NCI-H2196 treated with DMSO at 0.1 percent for 48 hours (cell line): ENCODE measurements at regions not wholly inside any gene's neighbourhood (a gene's known extent, or its start where the extent isn't known, plus 50 kb on each side); places are given as distances from the start of the nearest gene placed in this dataset.
"Not testable (repeated sequence)": the region's sequence is repeated elsewhere in the genome, so short reads cannot be mapped to it uniquely, and the experiment has no call there.

Source experiments
- DNase-seq: peaks from one replicate; lab custom pipeline; 2025; ENCODE audit not compliant: unreplicated experiment; lab: John Stamatoyannopoulos, UW

DNA sequence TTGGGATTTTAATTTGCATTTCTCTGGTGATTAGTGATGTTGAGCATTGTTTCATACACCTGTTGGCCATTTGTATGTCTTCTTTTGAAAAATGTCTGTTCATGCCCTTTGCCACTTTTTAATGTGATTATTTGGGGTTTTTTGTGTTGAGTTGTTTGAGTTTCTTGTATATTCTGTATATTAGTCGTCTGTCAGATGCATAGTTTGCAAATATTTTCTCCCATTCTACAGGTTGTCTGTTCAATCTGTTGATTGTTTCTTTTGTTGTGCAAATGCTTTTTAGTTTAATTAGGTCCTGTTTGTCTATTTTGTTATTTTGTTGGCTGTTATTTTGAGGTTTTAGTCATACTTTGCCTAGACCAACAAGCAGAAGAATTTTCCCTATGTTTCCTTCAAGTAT, 164.0 kb upstream of the CXADR start:
- no peak for DNase-seq

DNA sequence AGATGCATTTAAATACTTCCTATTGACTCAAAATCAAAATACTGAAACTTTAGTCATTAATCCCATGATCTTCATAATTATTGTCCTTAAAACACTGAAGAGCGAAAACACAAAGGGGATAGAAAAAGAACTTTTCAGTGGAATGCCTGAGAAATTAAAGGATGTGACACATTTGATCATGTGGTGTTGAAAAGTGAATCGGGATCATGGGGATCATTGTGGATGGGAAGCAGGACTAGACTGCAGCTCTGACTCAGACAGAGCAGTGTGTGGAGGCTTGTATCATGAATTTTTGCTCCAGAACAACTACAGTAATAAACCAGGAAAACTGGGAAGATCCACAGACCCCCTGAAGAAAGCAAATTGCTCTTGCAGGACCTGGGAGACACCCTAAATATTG, 161.1 kb upstream of the CXADR start:
- no peak for DNase-seq

DNA sequence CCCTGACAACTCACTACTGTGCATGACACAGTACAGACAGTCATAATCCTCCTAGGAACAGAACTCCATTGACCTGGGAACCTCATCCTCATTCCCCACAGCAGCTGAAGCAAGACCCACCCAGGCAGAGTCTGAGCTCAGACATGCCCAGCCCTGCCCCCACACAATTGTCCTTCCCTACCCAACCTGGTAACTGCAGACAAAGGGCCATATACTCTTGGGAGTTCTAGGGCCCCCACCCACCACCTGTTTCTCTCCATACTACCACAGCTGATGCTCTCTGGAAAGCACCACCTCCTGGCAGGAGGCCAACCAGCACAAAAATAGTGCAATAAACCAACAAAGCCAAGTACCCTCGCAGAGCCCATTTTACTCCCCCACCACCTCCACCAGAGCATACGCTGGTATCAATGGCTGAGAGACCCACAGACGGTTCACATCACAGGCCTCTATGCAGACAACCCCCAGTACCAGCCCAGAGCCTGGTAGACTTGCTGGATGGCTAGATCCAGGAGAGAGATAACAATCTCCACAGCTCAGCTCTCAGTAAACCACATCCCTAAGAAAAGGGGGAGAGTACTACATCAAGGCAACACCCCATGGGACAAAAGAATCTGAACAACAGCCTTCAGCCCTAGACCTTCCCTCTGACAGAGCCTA, 159.7 kb upstream of the CXADR start:
- no peak for DNase-seq

DNA sequence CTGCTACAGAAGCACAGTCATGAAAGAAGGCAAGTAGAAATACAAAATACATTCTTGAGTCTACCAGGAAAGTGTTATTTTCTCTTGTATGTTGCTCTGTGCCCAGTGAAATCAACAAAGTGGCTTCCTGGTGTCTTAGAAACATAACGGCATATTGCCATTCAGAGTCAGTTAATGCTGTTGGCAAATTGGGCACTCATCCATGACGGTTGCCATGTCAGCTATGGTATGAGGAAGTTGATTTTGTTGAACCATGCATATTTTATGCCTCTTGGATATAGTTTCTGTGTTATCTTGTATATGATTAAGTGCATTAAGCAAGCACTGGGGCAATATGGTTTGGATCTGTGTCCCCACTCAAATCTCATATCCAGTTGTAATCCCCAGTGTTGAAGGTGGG, 153.1 kb upstream of the CXADR start:
- no peak for DNase-seq

DNA sequence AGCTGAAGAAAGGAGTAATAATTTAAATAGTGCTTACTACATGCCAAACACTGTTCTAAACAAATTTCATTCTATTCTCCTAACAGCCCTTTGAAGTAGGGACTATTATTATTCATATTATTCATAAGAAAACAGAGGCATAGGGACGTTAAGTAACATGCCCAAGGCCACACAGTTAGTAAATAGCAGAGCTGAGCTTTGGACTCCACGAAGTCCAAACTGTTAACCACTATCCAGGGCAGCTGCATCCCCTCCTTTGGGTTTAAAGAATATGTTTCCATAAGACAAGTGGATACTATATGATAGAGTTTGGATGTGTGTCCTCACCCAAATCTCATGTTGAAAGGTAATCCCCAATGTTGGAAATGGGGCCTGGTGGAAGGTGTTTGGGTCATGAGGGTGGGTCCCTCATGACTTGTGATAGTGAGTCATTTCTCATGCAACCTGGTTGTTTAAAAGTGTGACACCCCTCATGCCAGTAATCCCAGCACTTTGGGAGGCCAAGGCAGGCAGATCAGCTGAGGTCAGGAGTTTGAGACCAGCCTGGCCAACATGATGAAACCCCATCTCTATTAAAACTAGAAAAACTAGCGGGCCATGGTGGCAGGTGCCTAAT, 144.0 kb upstream of the CXADR start:
- DNase-seq: no peak

DNA sequence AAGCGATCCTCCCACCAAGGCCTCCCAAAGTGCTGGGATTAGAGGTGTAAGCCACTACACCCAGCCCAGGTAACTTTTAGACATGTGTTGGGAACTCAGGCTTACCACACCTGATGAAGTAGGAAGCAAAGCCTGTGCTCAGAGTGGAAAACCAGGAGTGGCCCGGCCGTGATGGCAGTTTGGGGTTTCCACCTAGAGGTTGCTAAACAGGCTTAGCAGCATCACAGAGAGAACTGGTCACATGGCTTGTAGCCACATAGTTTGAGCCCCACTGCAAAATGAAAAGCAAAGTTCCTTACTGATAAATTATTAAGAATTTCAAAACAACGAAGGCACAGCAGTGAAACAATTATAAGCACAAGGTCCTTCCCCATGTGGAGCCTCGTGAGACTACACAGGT, 142.6 kb upstream of the CXADR start:
- no peak for DNase-seq

DNA sequence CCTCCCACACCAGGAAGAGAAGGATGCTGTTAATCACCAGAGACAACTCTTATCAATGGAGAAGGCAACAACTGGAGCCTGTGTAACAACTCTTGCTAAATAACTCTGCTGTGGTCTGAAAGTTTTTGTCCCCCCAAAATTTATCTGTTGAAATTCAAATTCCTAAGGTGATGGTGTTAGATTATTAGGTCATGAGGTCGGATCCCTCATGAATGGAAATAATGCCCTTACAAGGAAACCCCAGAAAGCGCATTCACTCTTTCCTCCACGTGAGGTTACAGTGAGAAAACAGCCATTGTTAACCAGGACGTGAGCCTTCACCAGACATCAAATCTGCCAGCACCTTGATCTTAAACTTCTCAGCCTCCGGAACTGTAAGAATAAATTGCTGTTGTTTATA, 141.9 kb upstream of the CXADR start:
- no peak for DNase-seq

DNA sequence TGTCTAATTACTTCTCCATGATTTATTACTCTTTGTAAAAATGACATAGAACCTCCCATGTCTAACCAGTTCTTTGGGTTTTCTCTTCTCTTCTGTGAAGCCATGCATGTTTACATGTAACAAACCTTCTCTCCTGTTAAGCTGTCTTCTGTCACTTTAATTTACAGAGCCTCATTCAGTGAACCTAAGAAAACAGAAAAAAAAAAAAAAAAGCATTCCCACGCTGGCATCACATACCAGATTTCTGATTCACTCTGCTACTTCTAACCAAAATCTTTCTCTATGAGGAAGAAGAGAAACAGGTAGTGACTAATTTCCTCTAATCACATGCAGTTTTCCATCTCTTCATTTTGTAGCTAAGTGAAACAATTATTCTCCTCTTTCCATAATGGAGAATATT, 141.4 kb upstream of the CXADR start:
- no peak for DNase-seq

DNA sequence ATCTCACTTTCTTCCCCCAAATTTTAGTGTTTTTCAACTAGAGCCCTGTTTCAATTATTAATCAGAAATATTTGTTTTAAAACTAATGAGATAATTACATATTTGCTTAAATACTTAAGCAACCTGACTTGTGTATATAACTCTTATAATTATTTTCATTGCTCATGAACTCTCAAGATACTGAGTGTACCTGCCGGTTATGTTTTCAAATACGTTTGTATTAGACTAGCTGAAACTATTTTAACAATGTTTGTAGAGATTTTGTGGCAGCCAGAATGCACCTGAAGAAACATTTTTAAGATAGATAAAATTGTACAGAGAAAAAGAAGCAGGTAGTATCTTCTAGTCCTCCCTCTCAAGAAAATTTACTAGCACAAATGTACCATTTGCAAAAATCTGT, 140.6 kb upstream of the CXADR start:
- no peak for DNase-seq

DNA sequence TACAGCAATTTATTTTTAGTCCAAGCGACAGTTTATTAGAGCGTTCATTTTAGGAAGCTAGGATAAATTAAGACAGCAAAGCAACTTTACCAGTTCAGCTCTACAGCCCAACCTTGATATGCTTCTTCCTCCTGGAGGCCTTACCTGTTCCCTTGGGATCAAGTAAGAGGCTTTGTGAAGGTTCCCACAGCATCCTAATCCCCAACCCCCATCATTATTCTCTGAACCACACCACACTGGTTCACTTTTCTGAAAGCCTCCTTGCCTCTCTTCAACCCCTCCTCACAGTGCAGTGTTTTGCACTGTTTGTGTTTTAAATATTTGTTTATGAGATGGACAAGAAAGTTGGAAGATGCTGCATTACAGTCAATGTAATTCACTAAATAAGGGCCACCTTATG, 126.3 kb upstream of the CXADR start:
- DNase-seq: no peak

DNA sequence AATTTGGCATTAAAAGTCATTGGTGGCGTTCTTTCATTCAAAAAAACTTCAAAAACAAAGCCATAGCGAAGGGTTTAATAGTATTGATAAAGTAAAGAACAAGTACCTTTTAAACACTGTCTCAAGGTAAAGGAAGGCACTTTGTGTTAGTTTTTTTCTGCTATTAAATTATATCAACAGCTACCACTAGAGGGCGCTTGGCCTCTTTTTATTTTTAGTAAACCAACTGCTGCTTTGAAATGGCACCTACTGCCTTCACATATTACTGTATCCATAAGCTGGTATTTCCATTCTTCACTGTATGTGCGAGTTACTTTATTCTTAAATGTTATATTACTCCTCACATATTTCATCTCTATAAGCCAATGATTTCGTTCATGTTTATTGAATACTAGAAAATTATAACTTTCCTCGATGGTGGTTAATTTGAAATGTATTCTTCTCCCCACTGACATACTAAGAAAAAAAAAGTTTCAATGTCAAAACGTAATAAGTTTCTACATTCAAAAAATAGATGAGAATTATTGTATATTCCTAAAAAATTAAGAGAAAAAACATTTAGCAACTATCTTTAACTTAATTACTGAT, 125.7 kb upstream of the CXADR start:
- peak; percentile 35 for DNase-seq

DNA sequence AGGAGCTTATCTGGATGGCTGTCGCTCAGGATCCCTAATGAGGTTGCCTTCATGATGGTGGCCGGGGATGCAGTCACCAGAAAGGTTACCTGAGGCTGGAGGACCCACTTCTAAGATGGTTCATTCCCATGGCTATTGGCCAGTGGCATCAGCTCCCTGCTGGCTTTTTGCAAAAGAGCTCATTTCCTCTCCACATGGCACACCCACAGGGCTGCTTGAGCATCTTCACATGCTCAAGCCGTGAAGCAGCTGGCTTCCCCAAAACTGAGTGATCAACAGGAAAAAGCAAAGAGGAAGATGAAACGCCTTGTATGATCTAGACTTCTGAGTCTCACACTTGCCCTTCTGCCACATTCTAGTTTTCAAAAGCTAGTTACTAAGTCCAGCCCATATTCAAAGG, 124.6 kb upstream of the CXADR start:
- no peak for DNase-seq

DNA sequence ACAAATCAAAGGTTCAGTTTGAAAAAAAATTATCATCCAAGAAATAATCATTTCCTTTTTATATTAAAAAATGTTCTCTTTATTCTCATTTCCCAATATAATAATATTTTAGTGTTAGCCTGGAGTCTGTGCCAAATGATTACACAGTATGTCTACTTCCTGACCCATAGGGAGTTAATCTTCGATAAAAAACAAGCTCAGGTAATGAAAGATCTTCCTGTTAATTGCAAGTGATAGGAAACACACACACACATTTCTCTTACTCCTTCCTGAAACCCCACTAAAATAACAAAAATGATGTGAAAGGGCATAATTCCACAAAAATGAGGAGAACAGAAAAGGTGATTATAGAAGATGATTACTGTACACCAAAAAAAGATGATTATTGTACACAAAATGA, 123.5 kb upstream of the CXADR start:
- DNase-seq: no peak

DNA sequence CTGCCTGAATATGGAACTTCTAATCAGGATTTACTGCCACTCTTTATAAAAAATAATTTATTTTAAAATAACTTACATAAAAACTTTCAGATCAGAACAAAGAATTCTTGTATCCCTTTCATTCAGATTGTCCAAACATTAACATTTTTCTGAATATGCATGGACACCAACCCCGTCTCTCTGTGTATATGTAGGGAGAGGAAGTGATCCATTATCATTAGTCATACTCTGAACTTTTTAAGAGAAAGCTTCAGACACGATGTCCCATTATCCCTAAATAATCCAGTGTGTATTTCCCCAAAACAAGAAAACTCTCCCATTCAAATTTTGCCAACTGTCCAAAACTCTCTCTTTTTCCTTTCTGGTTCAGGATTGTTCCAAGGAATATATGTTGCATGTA, 122.3 kb upstream of the CXADR start:
- DNase-seq: no peak

DNA sequence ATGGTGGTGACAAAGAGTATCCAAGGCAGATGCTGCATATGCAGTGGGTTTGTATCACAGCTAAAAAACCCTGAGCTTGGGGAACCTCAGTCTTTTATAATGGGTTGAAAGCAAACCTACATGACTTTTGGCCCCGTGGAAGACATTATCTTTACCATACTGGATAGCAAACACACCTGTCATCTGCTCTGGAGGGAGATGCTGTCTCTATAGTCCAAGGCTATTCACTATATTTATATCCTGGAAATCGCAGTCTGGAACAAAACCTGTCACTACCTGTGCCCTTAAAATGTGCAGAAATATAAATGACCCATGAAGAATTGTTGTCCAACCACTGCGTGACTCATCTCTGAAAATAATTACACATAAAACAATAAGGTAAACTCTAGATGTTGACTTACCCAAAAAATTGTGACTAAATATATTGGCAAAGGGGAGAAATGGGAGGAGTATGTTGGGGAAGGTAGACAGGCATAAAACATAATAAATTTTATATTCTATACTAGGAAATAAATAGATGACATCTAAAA, 121.0 kb upstream of the CXADR start:
- no peak for DNase-seq

DNA sequence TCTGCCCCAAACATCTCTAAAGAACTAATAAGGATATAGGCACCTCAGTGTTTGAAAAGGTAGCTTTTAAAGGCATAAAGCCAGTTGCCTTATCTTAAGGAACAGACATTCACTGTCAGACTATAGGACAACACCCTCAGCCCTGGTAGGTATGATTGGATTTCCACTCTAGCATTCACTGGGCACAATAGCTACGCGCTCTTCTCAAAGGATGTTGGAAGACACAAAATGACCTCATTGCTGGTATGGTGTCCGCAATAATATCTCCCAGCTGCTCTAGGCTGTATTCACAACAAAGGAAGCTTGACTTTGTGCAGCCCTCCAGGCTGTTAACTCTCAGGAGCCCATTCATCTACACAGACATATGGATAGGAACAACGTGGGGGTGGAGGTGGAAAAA, 119.4 kb upstream of the CXADR start:
- no peak for DNase-seq

DNA sequence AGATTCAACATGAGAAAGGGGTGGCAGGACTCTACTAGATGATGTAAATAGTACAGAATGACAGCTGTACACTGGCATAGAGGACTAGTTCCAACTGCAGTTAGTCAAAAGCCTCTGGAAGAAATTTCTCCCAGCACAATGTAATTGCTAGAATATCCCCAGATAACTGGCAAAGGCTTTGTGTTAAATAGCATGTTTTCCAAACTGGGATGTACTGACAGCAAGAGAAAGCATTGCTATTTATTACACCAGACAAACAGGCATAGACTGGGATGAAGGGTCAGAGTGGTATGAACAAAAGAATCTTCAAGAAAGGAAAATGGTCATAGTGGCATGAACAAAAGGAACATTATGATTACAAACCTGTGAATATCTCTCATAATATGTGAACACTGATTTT, 115.9 kb upstream of the CXADR start:
- no peak for DNase-seq

DNA sequence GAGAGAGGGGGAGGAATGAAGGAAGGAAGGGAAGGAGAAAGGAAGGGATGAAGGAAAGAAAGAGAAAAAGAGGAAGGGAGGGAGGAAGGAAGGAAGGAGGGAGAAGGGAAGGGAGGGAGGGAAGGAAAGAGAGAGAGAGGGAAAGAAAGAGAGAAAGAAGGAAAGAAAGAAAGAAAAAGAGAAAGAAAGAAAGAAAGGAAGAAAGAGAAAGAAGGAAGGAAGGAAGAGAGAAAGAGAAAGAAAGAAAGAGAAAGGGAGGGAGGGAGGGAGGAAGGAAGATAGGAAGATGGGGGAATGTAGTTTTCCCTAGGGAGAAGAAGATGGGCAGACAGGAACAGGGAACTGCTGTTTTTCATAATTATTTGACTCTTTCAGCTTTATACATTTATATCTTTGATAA, 115.1 kb upstream of the CXADR start:
- DNase-seq: no peak

DNA sequence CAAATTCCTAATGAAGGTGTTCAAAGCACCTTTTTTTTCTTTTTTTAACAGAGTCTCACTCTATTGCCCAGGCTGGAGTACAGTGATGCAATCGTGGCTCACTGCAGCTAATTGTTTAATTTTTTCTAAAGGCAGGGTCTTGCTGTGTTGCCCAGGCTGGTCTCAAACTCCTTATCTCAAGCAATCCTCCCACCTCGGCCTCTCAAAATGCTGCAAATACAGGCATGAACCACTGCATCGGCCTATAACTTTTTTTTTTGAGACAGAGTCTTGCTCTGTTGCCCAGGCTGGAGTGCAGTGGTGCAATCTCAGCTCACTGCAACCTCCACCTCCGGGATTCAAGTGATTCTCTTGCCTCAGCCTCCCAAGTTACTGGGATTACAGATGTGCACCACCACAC, 113.9 kb upstream of the CXADR start:
- not testable (repeated sequence) for DNase-seq

DNA sequence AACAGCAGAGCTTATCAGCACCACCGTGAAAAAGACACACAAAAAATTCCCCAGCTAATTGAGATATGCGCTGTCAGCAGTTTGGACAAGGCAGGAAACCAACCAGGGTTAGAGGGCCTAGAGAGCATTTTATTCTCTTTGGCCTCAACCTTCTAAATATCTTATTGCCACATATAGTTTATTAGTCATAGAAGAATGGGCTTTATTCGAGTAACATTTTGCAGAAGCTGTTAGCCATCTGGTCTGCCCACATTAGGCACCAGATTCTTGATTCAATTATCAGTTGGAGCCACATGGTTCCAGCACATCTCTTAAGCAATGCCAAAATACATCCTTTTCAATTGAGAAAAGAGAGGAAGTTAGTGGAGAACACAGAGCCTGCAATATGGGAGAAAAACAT, 109.9 kb upstream of the CXADR start:
- no peak for DNase-seq

DNA sequence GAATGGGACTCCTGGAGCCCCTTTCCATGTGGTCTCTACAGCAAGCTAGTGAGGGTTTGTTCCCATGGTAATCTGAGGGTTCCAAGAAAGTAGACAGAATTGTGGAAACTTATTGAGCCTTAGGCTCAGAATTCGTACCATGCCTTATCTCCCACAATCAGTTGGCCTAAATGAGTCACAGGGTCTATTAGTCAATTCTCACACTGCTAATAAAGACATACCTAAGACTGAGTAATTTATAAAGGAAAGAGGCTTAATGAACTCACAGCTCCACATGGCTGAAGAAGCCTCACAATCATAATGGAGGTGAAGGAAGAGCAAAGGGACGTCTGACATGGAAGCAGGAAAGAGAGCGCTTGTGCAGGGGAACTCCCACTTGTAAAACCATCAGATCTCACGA, 106.6 kb upstream of the CXADR start:
- DNase-seq: no peak

DNA sequence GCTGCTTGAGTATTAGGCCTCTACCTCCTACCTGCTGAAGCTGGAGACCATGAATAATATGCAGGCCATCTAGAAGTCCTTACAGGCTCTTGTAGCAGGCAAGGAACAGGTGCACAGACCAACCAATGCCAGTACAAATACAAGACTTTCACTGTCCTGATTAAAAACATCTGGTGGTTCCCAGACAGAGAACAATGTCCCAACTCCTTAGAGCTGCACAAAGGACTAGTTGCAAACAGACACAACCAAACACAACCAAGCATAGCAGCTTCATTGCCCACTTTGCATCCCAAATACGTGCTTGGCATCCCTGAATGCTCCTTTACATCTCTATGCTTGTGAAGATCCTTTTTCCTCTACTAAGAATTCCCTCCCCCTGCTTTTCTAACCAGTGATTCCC, 98.1 kb upstream of the CXADR start:
- DNase-seq: no peak

DNA sequence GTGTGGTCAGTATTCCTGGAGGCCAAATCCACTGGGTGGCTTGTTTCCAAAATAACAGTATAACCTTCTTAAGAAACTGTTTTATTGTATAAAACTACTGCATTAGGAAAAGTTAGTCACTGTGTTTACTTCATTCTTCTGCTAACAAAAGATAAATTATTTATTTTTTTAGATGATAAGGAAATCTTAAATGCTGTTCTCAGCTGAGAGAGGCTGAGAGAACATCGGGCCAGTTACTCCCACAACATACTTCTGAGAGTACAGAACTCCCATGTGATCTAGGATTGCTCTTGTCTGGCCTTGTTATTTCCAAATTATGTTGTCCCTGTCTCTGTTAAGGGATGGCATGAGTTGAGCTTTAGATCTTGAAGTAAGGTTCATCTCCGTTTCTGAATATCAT, 96.7 kb upstream of the CXADR start:
- DNase-seq: no peak
